Endothelial cell of umbilical vein (primary cell): ENCODE measurements at regions not wholly inside any gene's neighbourhood (a gene's known extent, or its start where the extent isn't known, plus 50 kb on each side); places are given as distances from the start of the nearest gene placed in this dataset.

Experiments
- BruUV-seq: library from RNA; stranded (reverse); fragments of 400-500 nt; replicated peaks from 2 replicates; lab custom pipeline; 2021; lab: Mats Ljungman, UMichigan
- CTCF ChIA-PET: fragments of 300-600, 350-600 bp; sonication (Branson Sonifier 250); formaldehyde crosslinking; loops from one replicate; lab custom pipeline; 2021; ENCODE audit warnings: antibody characterized with exemption, inconsistent platforms; lab: Charles Lee
- POLR2A ChIA-PET: fragments of 300-600, 350-600 bp; sonication (Branson Sonifier 250); formaldehyde crosslinking; loops from one replicate; lab custom pipeline; 2021; ENCODE audit warnings: antibody characterized with exemption, inconsistent platforms; lab: Charles Lee
- DNase-seq: peaks from one replicate; pipeline ENCODE4 v3.0.0-alpha.2; 2011; ENCODE audit warnings: low read depth, low spot score
- FAIRE-seq: peaks from 2 replicates; lab custom pipeline; 2011; peaks lifted over from hg19 to GRCh38; lab: Jason Lieb, UNC
- H2AFZ ChIP-seq: 2 replicates; pipeline ENCODE4 v1.6.0; 2012; ENCODE audit warnings: low read depth, low read length, control low read depth, inconsistent platforms
- H3K27ac ChIP-seq: 2 replicates; pipeline ENCODE4 v1.5.1; 2011; ENCODE audit warnings: low read depth, mild to moderate bottlenecking, control low read depth, low read length, moderate library complexity; ENCODE audit not compliant: insufficient read depth
- H3K27me3 ChIP-seq, 2 experiments: 2 replicates each; pipeline versions ENCODE4 v1.6.0 to v1.6.1; 2011; ENCODE audit warnings: low read length in 2 of 2, mixed read lengths in 1 of 2; ENCODE audit not compliant: control insufficient read depth in 2 of 2, insufficient read depth in 2 of 2
- H3K36me3 ChIP-seq, 2 experiments: 2 replicates in 1 of 2; 3 replicates in 1 of 2; pipeline ENCODE4 v1.5.1; 2011; ENCODE audit warnings: low read length in 2 of 2, mild to moderate bottlenecking in 1 of 2, moderate library complexity in 1 of 2; ENCODE audit not compliant: control insufficient read depth in 2 of 2, insufficient read depth in 2 of 2; ENCODE audit errors: extremely low read depth in 1 of 2
- H3K4me1 ChIP-seq: 3 replicates; pipeline ENCODE4 v1.5.1; 2011; ENCODE audit warnings: mild to moderate bottlenecking, low read length; ENCODE audit not compliant: control insufficient read depth, insufficient read depth; ENCODE audit errors: extremely low read depth
- H3K4me2 ChIP-seq: 2 replicates; pipeline ENCODE4 v1.6.1; 2011; ENCODE audit warnings: low read length, control low read depth, mixed read lengths; ENCODE audit not compliant: insufficient read depth
- H3K4me3 ChIP-seq, 3 experiments: fragments of 200-600 bp in 1 of 3; sonication (generic), shearing (Covaris generic) in 1 of 3; replicated peaks in 1 of 3; 2 replicates each; pipeline ENCODE4 v1.5.1; 2011 to 2016; ENCODE audit warnings: control low read depth in 3 of 3, low read length in 3 of 3, mild to moderate bottlenecking in 2 of 3, inconsistent platforms in 1 of 3, low read depth in 1 of 3, moderate library complexity in 1 of 3; ENCODE audit not compliant: insufficient read depth in 1 of 3
- H3K79me2 ChIP-seq: 2 replicates; pipeline ENCODE4 v1.6.0; 2012; ENCODE audit warnings: low read length, inconsistent platforms; ENCODE audit not compliant: control insufficient read depth, insufficient read depth
- H3K9ac ChIP-seq: replicated peaks from 2 replicates; pipeline ENCODE3; 2011; ENCODE audit warnings: low read length, control low read depth; ENCODE audit not compliant: insufficient read depth; ENCODE audit errors: extremely low read depth
- H3K9me1 ChIP-seq: replicated peaks from 3 replicates; pipeline ENCODE4 v1.6.0; 2011; ENCODE audit warnings: mild to moderate bottlenecking, low read length; ENCODE audit not compliant: control insufficient read depth, insufficient read depth; ENCODE audit errors: extremely low read depth
- H3K9me3 ChIP-seq: replicated peaks from 2 replicates; pipeline ENCODE4 v1.5.1; 2012; ENCODE audit warnings: low read length, inconsistent platforms; ENCODE audit not compliant: control insufficient read depth, insufficient read depth
- H4K20me1 ChIP-seq: replicated peaks from 2 replicates; pipeline ENCODE3; 2011; ENCODE audit warnings: mild to moderate bottlenecking, low read length; ENCODE audit not compliant: control insufficient read depth, insufficient read depth; ENCODE audit errors: extremely low read depth
- EZH2 ChIP-seq: IDR thresholded peaks from 2 replicates; pipeline ENCODE4 v1.6.1; 2012; ENCODE audit warnings: borderline replicate concordance, low read depth, mild to moderate bottlenecking, moderate library complexity, low read length, inconsistent platforms; ENCODE audit not compliant: severe bottlenecking
- FOS ChIP-seq: IDR thresholded peaks from 2 replicates; pipeline ENCODE4 v1.6.1; 2011; ENCODE audit warnings: mild to moderate bottlenecking, low read length, moderate library complexity, borderline replicate concordance; ENCODE audit not compliant: insufficient read depth
- GATA2 ChIP-seq: IDR thresholded peaks from 2 replicates; pipeline ENCODE4 v1.7.0; 2011; ENCODE audit warnings: low read depth, mild to moderate bottlenecking, moderate library complexity, mixed read lengths, low read length; ENCODE audit not compliant: insufficient read length, insufficient read depth
- JUN ChIP-seq: IDR thresholded peaks from 2 replicates; pipeline ENCODE4 v1.6.1; 2011; ENCODE audit warnings: borderline replicate concordance, low read depth; ENCODE audit not compliant: insufficient read length, insufficient read depth
- MYC ChIP-seq: IDR thresholded peaks from one replicate; pipeline ENCODE4 v1.6.1; 2011; ENCODE audit warnings: mild to moderate bottlenecking, low read depth, low read length
- POLR2A ChIP-seq: IDR thresholded peaks from 2 replicates; pipeline ENCODE4 v1.6.1; 2012; ENCODE audit warnings: low read depth, mild to moderate bottlenecking, control low read depth, low read length
- POLR2AphosphoS5 ChIP-seq: IDR thresholded peaks from 2 replicates; pipeline ENCODE4 v1.6.1; 2012; ENCODE audit warnings: low read depth, mild to moderate bottlenecking, control low read depth, low read length, moderate library complexity; ENCODE audit not compliant: insufficient read depth
- dilution Hi-C: fragments of 300-500 bp; cut with MboI; formaldehyde crosslinking; loops from one replicate; pipeline ENCODE4 v1.15.0; 2019; ENCODE audit warnings: low sequenced_read_pairs; ENCODE audit not compliant: extremely low pct_ligation_motif_present
- intact Hi-C: fragments of 100-400 bp; cut with micrococcal nuclease; formaldehyde crosslinking; loops from one replicate; pipeline ENCODE4 v1.10.0; 2022
- TF ChIP-seq, protein P1 (sequence below), 2 donors: IDR thresholded peaks; 1 replicate in 1 of 2; 2 replicates in 1 of 2; pipeline ENCODE4 v1.5.1; 2011; ENCODE audit warnings: low read length in 2 of 2, mild to moderate bottlenecking in 2 of 2, moderate library complexity in 2 of 2, control low read depth in 1 of 2, inconsistent platforms in 1 of 2, low read depth in 1 of 2; ENCODE audit not compliant: insufficient read depth in 1 of 2; ENCODE audit errors: extremely low read depth in 1 of 2
- TF ChIP-seq, protein P2 (sequence below): IDR thresholded peaks from 2 replicates; pipeline ENCODE4 v1.6.1; 2011; ENCODE audit not compliant: insufficient read depth, insufficient read length

DNA sequence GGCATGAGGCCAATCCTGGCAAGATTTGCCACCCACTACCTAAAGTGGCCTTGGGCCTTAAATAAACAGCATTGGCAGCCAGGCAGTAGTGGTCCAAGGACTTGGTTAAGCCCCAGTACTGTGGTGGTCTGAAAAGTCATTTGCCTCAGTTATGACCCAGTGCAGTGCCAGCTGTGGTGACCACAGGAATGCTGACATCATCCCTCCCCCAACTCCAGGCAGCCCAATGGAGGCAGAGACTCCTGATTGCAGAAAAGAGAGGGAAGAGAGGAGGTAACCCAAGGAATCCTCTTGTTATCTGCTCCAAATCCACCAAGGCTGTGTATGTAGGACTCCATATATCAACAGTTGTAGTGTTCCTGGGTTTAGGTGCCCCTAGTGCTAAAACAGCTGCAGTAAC is 883.6 kb downstream of the SQOR start:
- TF ChIP-seq GATA2 (no peak), EZH2 (no peak)
- DNase-seq (no peak), FAIRE-seq (no peak)
- Histone ChIP-seq H3K9me3 (no peaks in the 10 kb centered on the region), H3K4me2 (no peak overlapping the region), H3K4me3 (no peak overlapping the region), H3K4me1 (no peaks in the 10 kb centered on the region), H3K36me3 (no peaks in the 10 kb centered on the region), H3K27ac (no peak overlapping the region), H3K9me1 (no peaks in the 10 kb centered on the region), H3K27me3 (no peaks in the 10 kb centered on the region), H3K79me2 (no peaks in the 10 kb centered on the region), H2AFZ (no peak overlapping the region), H4K20me1 (no peaks in the 10 kb centered on the region), H3K9ac (no peak overlapping the region)
- intact Hi-C loops (no loop called here), dilution Hi-C loops (no loop called here)
- BruUV-seq = no TSS peak
- POLR2A ChIA-PET = no interaction called here
- CTCF ChIA-PET = no interaction called here

DNA sequence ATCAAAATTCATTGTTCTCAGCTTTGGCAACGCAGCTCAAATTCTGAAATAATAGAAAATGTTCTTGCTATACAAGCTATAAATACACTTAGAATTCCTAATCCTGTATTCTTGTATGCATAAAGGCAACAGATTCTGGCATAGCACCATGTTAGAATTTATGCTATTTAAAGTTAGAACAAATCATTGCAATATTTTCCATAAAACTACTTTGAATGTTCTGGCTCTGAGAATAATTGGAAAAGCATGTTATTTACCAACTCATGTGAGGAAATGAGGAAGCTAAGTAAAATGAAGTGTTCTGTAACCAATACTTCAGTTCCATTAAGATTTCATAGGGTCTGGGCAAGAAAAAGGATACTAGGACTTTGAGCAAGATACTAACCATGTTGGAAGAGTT is 888.9 kb downstream of the SQOR start:
- POLR2A ChIA-PET = interaction anchor here (0.6 kb wide), 1 partner anchor 75 kb away, joined by 3 read pairs; no protein-coding TSS in a partner anchor

More for the DNA sequence above, 888.9 kb downstream of the SQOR start:
- no peak for DNase-seq
- Histone ChIP-seq H4K20me1 (no peaks in the 10 kb centered on the region), H3K9me3 (no peaks in the 10 kb centered on the region), H3K9ac (no peak overlapping the region), H2AFZ (no peak overlapping the region), H3K36me3 (no peaks in the 10 kb centered on the region), H3K79me2 (no peaks in the 10 kb centered on the region), H3K4me3 (no peak overlapping the region), H3K9me1 (no peaks in the 10 kb centered on the region), H3K27ac (no peak overlapping the region), H3K4me2 (no peak overlapping the region), H3K27me3 (no peaks in the 10 kb centered on the region), H3K4me1 (no peaks in the 10 kb centered on the region)
- BruUV-seq = no TSS peak
- dilution Hi-C loops (no loop called here), intact Hi-C loops (no loop called here)
- no peak for FAIRE-seq
- CTCF ChIA-PET = no interaction called here
- no peak for TF ChIP-seq POLR2AphosphoS5
- TF ChIP-seq FOS = no peak
- TF ChIP-seq EZH2 = no peak
- TF ChIP-seq POLR2A = no peak
- no peak for TF ChIP-seq GATA2
- TF ChIP-seq JUN = no peak
- TF ChIP-seq MYC = no peak
- TF ChIP-seq, protein P1, sequence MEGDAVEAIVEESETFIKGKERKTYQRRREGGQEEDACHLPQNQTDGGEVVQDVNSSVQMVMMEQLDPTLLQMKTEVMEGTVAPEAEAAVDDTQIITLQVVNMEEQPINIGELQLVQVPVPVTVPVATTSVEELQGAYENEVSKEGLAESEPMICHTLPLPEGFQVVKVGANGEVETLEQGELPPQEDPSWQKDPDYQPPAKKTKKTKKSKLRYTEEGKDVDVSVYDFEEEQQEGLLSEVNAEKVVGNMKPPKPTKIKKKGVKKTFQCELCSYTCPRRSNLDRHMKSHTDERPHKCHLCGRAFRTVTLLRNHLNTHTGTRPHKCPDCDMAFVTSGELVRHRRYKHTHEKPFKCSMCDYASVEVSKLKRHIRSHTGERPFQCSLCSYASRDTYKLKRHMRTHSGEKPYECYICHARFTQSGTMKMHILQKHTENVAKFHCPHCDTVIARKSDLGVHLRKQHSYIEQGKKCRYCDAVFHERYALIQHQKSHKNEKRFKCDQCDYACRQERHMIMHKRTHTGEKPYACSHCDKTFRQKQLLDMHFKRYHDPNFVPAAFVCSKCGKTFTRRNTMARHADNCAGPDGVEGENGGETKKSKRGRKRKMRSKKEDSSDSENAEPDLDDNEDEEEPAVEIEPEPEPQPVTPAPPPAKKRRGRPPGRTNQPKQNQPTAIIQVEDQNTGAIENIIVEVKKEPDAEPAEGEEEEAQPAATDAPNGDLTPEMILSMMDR (IDR thresholded peaks at IDR 0.05; ENCODE audit: extremely low read depth in 1 of 2, insufficient read depth in 1 of 2, low read depth in 1 of 2, low read length in 2 of 2) = no peak
- TF ChIP-seq, protein P2, sequence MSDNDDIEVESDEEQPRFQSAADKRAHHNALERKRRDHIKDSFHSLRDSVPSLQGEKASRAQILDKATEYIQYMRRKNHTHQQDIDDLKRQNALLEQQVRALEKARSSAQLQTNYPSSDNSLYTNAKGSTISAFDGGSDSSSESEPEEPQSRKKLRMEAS = no peak
